Left ventricle myocardium inferior (tissue), 1 donor: ENCODE measurements at regions not wholly inside any gene's neighbourhood (a gene's known extent, or its start where the extent isn't known, plus 50 kb on each side); places are given as distances from the start of the nearest gene placed in this dataset.

Experiments used
- DNase-seq: peaks from one replicate; pipeline ENCODE4 v3.0.0-alpha.2; 2020
- H3K27ac ChIP-seq: fragments of 200-600 bp; replicated peaks from 2 replicates; pipeline ENCODE4 v1.8.0; 2021
- H3K27me3 ChIP-seq: fragments of 200-600 bp; 2 replicates; pipeline ENCODE4 v1.8.0; 2021; ENCODE audit warnings: low read depth
- H3K36me3 ChIP-seq: fragments of 200-600 bp; 2 replicates; pipeline ENCODE4 v1.8.0; 2021
- H3K4me1 ChIP-seq: fragments of 200-600 bp; 2 replicates; pipeline ENCODE4 v1.8.0; 2021
- H3K4me3 ChIP-seq: fragments of 200-600 bp; 2 replicates; pipeline ENCODE4 v1.8.0; 2021; ENCODE audit warnings: mild to moderate bottlenecking, moderate library complexity
- H3K9me3 ChIP-seq: fragments of 200-600 bp; replicated peaks from 2 replicates; pipeline ENCODE4 v1.8.0; 2021
- CTCF ChIP-seq: fragments of 200-600 bp; IDR thresholded peaks from 2 replicates; pipeline ENCODE4 v1.8.0; 2021; ENCODE audit warnings: antibody characterized with exemption, mild to moderate bottlenecking, borderline replicate concordance
- intact Hi-C: fragments of 100-400 bp; cut with micrococcal nuclease; formaldehyde crosslinking; loops from one replicate; pipeline ENCODE4 v1.11.0; 2022
- donor health status: DM: no; HTN: yes; CAD: no; lungs with severe emphysema.

GRCh38 chr3:135452881-135453280, 512.6 kb upstream of the PPP2R3A start:
- no peak for TF ChIP-seq CTCF
- Histone ChIP-seq H3K36me3 (no peaks in the 10 kb centered on the region), H3K9me3 (no peaks in the 10 kb centered on the region), H3K4me3 (no peak overlapping the region), H3K4me1 (no peaks in the 10 kb centered on the region), H3K27me3 (peaks cover 75% of the 10 kb centered on the region), H3K27ac (no peak overlapping the region)
- DNase-seq: no peak
- intact Hi-C loops: no loop called here

GRCh38 chr3:135453326-135453725, 512.2 kb upstream of the PPP2R3A start:
- Histone ChIP-seq H3K4me3 (no peak overlapping the region), H3K27ac (no peak overlapping the region), H3K36me3 (no peaks in the 10 kb centered on the region), H3K9me3 (no peaks in the 10 kb centered on the region), H3K27me3 (peaks cover 75% of the 10 kb centered on the region), H3K4me1 (no peaks in the 10 kb centered on the region)
- DNase-seq: no peak
- no peak for TF ChIP-seq CTCF
- intact Hi-C loops: no loop called here

GRCh38 chr3:135454890-135455289, 510.6 kb upstream of the PPP2R3A start:
- intact Hi-C loops: no loop called here
- no peaks in the 10 kb centered on the region for H3K9me3 ChIP-seq
- no peak overlapping the region for H3K27ac ChIP-seq
- peaks cover 83% of the 10 kb centered on the region for H3K27me3 ChIP-seq
- no peak overlapping the region for H3K4me3 ChIP-seq
- H3K36me3 ChIP-seq: no peaks in the 10 kb centered on the region
- no peak for TF ChIP-seq CTCF
- no peak for DNase-seq
- no peaks in the 10 kb centered on the region for H3K4me1 ChIP-seq

- Histone ChIP-seq H3K36me3 (no peaks in the 10 kb centered on the region), H3K4me1 (no peaks in the 10 kb centered on the region), H3K27me3 (peaks cover 88% of the 10 kb centered on the region), H3K27ac (no peak overlapping the region), H3K4me3 (no peak overlapping the region), H3K9me3 (no peaks in the 10 kb centered on the region)
- intact Hi-C loops: no loop called here
- no peak for TF ChIP-seq CTCF
- no peak for DNase-seq
These were observed 509.3 kb upstream of the PPP2R3A start for GRCh38 chr3:135456108-135456790.

- intact Hi-C loops: no loop called here
- no peak for TF ChIP-seq CTCF
- Histone ChIP-seq H3K27ac (no peak overlapping the region), H3K36me3 (no peaks in the 10 kb centered on the region), H3K4me1 (no peaks in the 10 kb centered on the region), H3K4me3 (no peak overlapping the region), H3K27me3 (peaks cover 75% of the 10 kb centered on the region), H3K9me3 (no peaks in the 10 kb centered on the region)
- DNase-seq: no peak
These were observed 506.8 kb upstream of the PPP2R3A start for GRCh38 chr3:135458541-135459322.
